Osteocyte (in vitro differentiated cells): ENCODE measurements at regions not wholly inside any gene's neighbourhood (a gene's known extent, or its start where the extent isn't known, plus 50 kb on each side); places are given as distances from the start of the nearest gene placed in this dataset.

Experiments used
- DNase-seq: peaks from one replicate; pipeline ENCODE4 v3.0.0; 2021; ENCODE audit warnings: mixed read lengths; ENCODE audit not compliant: unreplicated experiment; ENCODE audit errors: extremely low spot score
- H3K27ac Mint-ChIP-seq: one replicate; pipeline ENCODE4 v1.8.0; 2021; ENCODE audit warnings: mild to moderate bottlenecking, mixed read lengths; ENCODE audit not compliant: unreplicated experiment
- H3K27me3 Mint-ChIP-seq: one replicate; pipeline ENCODE4 v1.8.0; 2021; ENCODE audit warnings: mixed read lengths; ENCODE audit not compliant: unreplicated experiment
- H3K36me3 Mint-ChIP-seq: one replicate; pipeline ENCODE4 v1.8.0; 2021; ENCODE audit warnings: mixed read lengths; ENCODE audit not compliant: unreplicated experiment
- H3K4me1 Mint-ChIP-seq: one replicate; pipeline ENCODE4 v1.8.0; 2021; ENCODE audit warnings: mixed read lengths; ENCODE audit not compliant: unreplicated experiment
- H3K4me3 Mint-ChIP-seq: one replicate; pipeline ENCODE4 v1.8.0; 2021; ENCODE audit warnings: mild to moderate bottlenecking, moderate library complexity, mixed read lengths; ENCODE audit not compliant: unreplicated experiment
- H3K9me3 Mint-ChIP-seq: one replicate; pipeline ENCODE4 v1.8.0; 2021; ENCODE audit warnings: mixed read lengths; ENCODE audit not compliant: unreplicated experiment
- CTCF ChIP-seq: fragments of 200-600 bp; sonication (generic); IDR thresholded peaks from 2 replicates; pipeline ENCODE4 v1.5.0; 2021; ENCODE audit warnings: antibody characterized with exemption, mild to moderate bottlenecking, moderate library complexity

GRCh38 chr2:14433946-14434495 lies 198.5 kb upstream of the LRATD1 start:
- Mint-ChIP-seq H3K4me3 (no peak overlapping the region), H3K27ac (no peak overlapping the region), H3K9me3 (peaks cover 18% of the 10 kb centered on the region), H3K27me3 (no peaks in the 10 kb centered on the region), H3K36me3 (no peaks in the 10 kb centered on the region), H3K4me1 (no peaks in the 10 kb centered on the region)
- DNase-seq = no peak
- no peak for TF ChIP-seq CTCF

GRCh38 chr2:14445670-14446069 lies 186.8 kb upstream of the LRATD1 start:
- no peaks in the 10 kb centered on the region for H3K27me3 Mint-ChIP-seq
- no peaks in the 10 kb centered on the region for H3K4me1 Mint-ChIP-seq
- DNase-seq = no peak
- no peak overlapping the region for H3K27ac Mint-ChIP-seq
- peaks cover 23% of the 10 kb centered on the region for H3K9me3 Mint-ChIP-seq
- no peak for TF ChIP-seq CTCF
- H3K4me3 Mint-ChIP-seq = no peak overlapping the region
- H3K36me3 Mint-ChIP-seq = no peaks in the 10 kb centered on the region

GRCh38 chr2:14448340-14448739 lies 184.2 kb upstream of the LRATD1 start:
- no peak overlapping the region for H3K27ac Mint-ChIP-seq
- TF ChIP-seq CTCF = no peak
- H3K9me3 Mint-ChIP-seq = peaks cover 19% of the 10 kb centered on the region
- no peak overlapping the region for H3K4me3 Mint-ChIP-seq
- H3K4me1 Mint-ChIP-seq = no peaks in the 10 kb centered on the region
- DNase-seq = no peak
- no peaks in the 10 kb centered on the region for H3K36me3 Mint-ChIP-seq
- H3K27me3 Mint-ChIP-seq = no peaks in the 10 kb centered on the region

- DNase-seq = no peak
- H3K4me3 Mint-ChIP-seq = no peak overlapping the region
- no peak for TF ChIP-seq CTCF
- no peaks in the 10 kb centered on the region for H3K27me3 Mint-ChIP-seq
- H3K36me3 Mint-ChIP-seq = no peaks in the 10 kb centered on the region
- H3K4me1 Mint-ChIP-seq = no peaks in the 10 kb centered on the region
- H3K27ac Mint-ChIP-seq = no peak overlapping the region
- H3K9me3 Mint-ChIP-seq = peaks cover 28% of the 10 kb centered on the region
These were observed 181.2 kb upstream of the LRATD1 start for GRCh38 chr2:14451312-14451711.

GRCh38 chr2:14454202-14454601 lies 178.3 kb upstream of the LRATD1 start:
- Mint-ChIP-seq H3K27ac (no peak overlapping the region), H3K27me3 (no peaks in the 10 kb centered on the region), H3K9me3 (peaks cover 45% of the 10 kb centered on the region), H3K4me1 (no peaks in the 10 kb centered on the region), H3K4me3 (no peak overlapping the region), H3K36me3 (no peaks in the 10 kb centered on the region)
- TF ChIP-seq CTCF = no peak
- DNase-seq = no peak
